Osteoblast (primary cell): ENCODE measurements at regions not wholly inside any gene's neighbourhood (a gene's known extent, or its start where the extent isn't known, plus 50 kb on each side); places are given as distances from the start of the nearest gene placed in this dataset.

Source experiments
- DNase-seq: peaks from one replicate; pipeline ENCODE4 v3.0.0; 2011; ENCODE audit warnings: low spot score, mixed read lengths; ENCODE audit not compliant: insufficient read length; ENCODE audit errors: missing footprints
- H2AFZ ChIP-seq: 2 replicates; pipeline ENCODE4 v1.6.0; 2011; ENCODE audit warnings: mild to moderate bottlenecking, low read length
- H3K27ac ChIP-seq: 2 replicates; pipeline ENCODE4 v1.5.1; 2011; ENCODE audit warnings: mild to moderate bottlenecking, low read depth, low read length, moderate library complexity
- H3K27me3 ChIP-seq: 2 replicates; pipeline ENCODE4 v1.6.0; 2012; ENCODE audit warnings: mild to moderate bottlenecking, control low read depth, inconsistent platforms, low read length, moderate library complexity; ENCODE audit not compliant: insufficient read depth
- H3K36me3 ChIP-seq: 2 replicates; pipeline ENCODE4 v1.5.1; 2011; ENCODE audit warnings: mild to moderate bottlenecking, low read length, control low read depth, moderate library complexity; ENCODE audit not compliant: insufficient read depth
- H3K4me1 ChIP-seq: 2 replicates; pipeline ENCODE4 v1.5.1; 2011; ENCODE audit warnings: mild to moderate bottlenecking, low read length, control low read depth, moderate library complexity; ENCODE audit not compliant: insufficient read depth
- H3K4me2 ChIP-seq: 2 replicates; pipeline ENCODE4 v1.6.0; 2011; ENCODE audit warnings: mild to moderate bottlenecking, low read length; ENCODE audit not compliant: insufficient read depth
- H3K4me3 ChIP-seq: fragments of 200-600 bp; sonication (generic); 3 replicates; pipeline ENCODE4 v1.5.1; 2012; ENCODE audit warnings: mild to moderate bottlenecking, low read length, inconsistent platforms; ENCODE audit not compliant: insufficient read depth
- H3K79me2 ChIP-seq: 2 replicates; pipeline ENCODE4 v1.6.0; 2012; ENCODE audit warnings: mild to moderate bottlenecking, low read length, control low read depth, inconsistent platforms; ENCODE audit not compliant: insufficient read depth
- H3K9me3 ChIP-seq: 2 replicates; pipeline ENCODE4 v1.5.1; 2011; ENCODE audit warnings: low read depth, low read length, control low read depth
- H4K20me1 ChIP-seq: 2 replicates; pipeline ENCODE4 v1.6.0; 2012; ENCODE audit warnings: mild to moderate bottlenecking, low read length, control low read depth; ENCODE audit not compliant: insufficient read depth
- CTCF ChIP-seq: IDR thresholded peaks from 2 replicates; pipeline ENCODE4 v1.5.1; 2011; ENCODE audit warnings: mild to moderate bottlenecking, low read depth, low read length, moderate library complexity; ENCODE audit errors: extremely low read depth

DNA sequence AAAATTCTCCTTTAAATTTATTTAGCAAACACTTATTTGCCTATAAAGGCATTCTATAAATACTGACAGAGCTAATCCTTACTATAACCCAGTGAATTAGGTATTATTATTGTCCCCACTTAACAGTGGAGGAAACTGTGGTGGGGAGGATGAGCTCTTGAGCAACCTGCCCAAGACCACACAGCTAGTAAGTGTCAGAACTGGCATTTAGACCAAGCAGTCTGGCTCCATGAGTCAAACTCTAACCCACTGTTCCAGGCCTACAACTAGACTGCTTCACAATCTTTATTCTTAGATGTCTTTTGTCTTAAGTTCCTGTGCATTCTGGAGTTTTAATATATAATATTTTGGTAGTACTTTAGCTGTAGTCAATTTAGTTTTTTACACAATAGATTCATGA, 530.8 kb downstream of the BCKDHB start:
- Histone ChIP-seq H3K9me3 (no peaks in the 10 kb centered on the region), H3K79me2 (no peaks in the 10 kb centered on the region), H3K4me1 (peaks cover 38% of the 10 kb centered on the region), H2AFZ (no peak overlapping the region), H4K20me1 (no peaks in the 10 kb centered on the region), H3K36me3 (no peaks in the 10 kb centered on the region), H3K27ac (peak overlapping the region; percentile 56), H3K27me3 (no peaks in the 10 kb centered on the region), H3K4me2 (no peak overlapping the region), H3K4me3 (no peak overlapping the region)
- TF ChIP-seq CTCF = no peak
- DNase-seq = no peak

DNA sequence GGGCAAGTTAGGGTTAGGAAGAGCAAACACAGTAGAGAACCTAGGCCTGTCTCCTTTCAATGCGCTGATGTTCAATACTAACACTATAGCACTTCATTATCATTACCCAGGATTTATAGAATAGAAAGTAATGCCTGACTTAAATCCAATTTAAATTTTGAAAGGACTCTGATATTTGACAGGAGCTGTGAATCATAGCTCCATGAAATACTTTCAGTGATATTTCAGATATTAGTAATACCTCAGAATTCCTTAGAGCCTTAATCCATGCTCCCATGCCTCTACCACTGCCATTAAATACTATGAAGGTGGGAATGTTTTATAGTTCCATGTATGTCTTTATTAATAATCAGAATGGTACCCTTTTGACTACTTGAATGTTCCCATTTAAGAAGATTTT, 530.2 kb downstream of the BCKDHB start:
- no peaks in the 10 kb centered on the region for H3K27me3 ChIP-seq
- no peaks in the 10 kb centered on the region for H4K20me1 ChIP-seq
- H3K9me3 ChIP-seq = no peaks in the 10 kb centered on the region
- DNase-seq = peak; percentile 8
- H3K4me1 ChIP-seq = peaks cover 31% of the 10 kb centered on the region
- peak overlapping the region; percentile 56 for H3K27ac ChIP-seq
- no peaks in the 10 kb centered on the region for H3K36me3 ChIP-seq
- H2AFZ ChIP-seq = no peak overlapping the region
- H3K79me2 ChIP-seq = no peaks in the 10 kb centered on the region
- no peak overlapping the region for H3K4me2 ChIP-seq
- no peak for TF ChIP-seq CTCF
- no peak overlapping the region for H3K4me3 ChIP-seq

DNA sequence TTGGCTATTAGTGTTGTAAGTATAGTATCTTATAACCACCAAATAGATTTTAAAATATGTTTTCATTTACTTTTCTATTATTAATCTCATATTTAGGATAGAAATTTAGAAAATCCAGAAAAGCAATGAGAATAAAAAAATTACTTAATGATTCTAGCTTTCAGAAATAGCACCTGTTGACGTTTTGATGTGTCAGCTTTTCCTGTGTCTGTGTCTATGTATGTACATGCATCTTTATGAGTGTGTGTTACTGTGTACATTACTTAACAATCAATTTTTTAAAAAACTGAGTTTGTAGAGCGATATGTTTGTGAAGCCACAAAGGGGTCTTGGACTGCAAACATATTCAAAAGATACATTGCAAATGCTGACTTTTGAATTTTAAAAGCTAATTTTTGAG, 526.9 kb downstream of the BCKDHB start:
- TF ChIP-seq CTCF = no peak
- H3K36me3 ChIP-seq = no peaks in the 10 kb centered on the region
- no peaks in the 10 kb centered on the region for H3K27me3 ChIP-seq
- no peak overlapping the region for H2AFZ ChIP-seq
- peaks cover 19% of the 10 kb centered on the region for H3K4me1 ChIP-seq
- no peaks in the 10 kb centered on the region for H3K79me2 ChIP-seq
- no peaks in the 10 kb centered on the region for H3K9me3 ChIP-seq
- DNase-seq = no peak
- no peak overlapping the region for H3K27ac ChIP-seq
- no peak overlapping the region for H3K4me3 ChIP-seq
- no peak overlapping the region for H3K4me2 ChIP-seq
- H4K20me1 ChIP-seq = no peaks in the 10 kb centered on the region

- Histone ChIP-seq H3K4me1 (no peaks in the 10 kb centered on the region), H3K9me3 (no peaks in the 10 kb centered on the region), H4K20me1 (no peaks in the 10 kb centered on the region), H2AFZ (no peak overlapping the region), H3K36me3 (no peaks in the 10 kb centered on the region), H3K79me2 (no peaks in the 10 kb centered on the region), H3K27ac (no peak overlapping the region), H3K4me2 (no peak overlapping the region), H3K4me3 (no peak overlapping the region), H3K27me3 (no peaks in the 10 kb centered on the region)
- DNase-seq = no peak
- no peak for TF ChIP-seq CTCF
Observed at GRCh38 chr6:80625405-80625804, 518.9 kb downstream of the BCKDHB start.
